K562 (cell line): ENCODE measurements at regions not wholly inside any gene's neighbourhood (a gene's known extent, or its start where the extent isn't known, plus 50 kb on each side); places are given as distances from the start of the nearest gene placed in this dataset.

Experiments used
- ATAC-seq: fragments of 200-7000 bp; cut with Tn5 transposase; 3 replicates; pipeline ENCODE4 v1.9.1; 2020; ENCODE audit warnings: moderate library complexity
- BruUV-seq: library from RNA; stranded (reverse); fragments of 400-500 nt; replicated peaks from 2 replicates; lab custom pipeline; 2021; lab: Mats Ljungman, UMichigan
- CTCF ChIA-PET: fragments of 300-600 bp; formaldehyde crosslinking; extraction: SDS; loops from one replicate; lab custom pipeline; 2021; ENCODE audit warnings: low intra/inter-chr PET ratio; lab: Yijun Ruan, JAX
- POLR2A ChIA-PET: fragments of 300-600, 350-650 bp; sonication (Branson Sonifier 250); formaldehyde crosslinking; extraction: SDS; loops from one replicate; lab custom pipeline; 2021; ENCODE audit warnings: antibody characterized with exemption, inconsistent platforms; lab: Yijun Ruan, JAX
- DNase-seq, 4 experiments: peaks; one replicate each; pipeline versions ENCODE4 v3.0.0 to v3.0.0-alpha.2; 2011 to 2018; ENCODE audit warnings: low spot score in 3 of 4, mixed read lengths in 3 of 4; ENCODE audit errors: extremely low read depth in 1 of 4
- FAIRE-seq: peaks from 2 replicates; lab custom pipeline; 2011; peaks lifted over from hg19 to GRCh38; lab: Jason Lieb, UNC
- H2AFZ ChIP-seq: 2 replicates; pipeline ENCODE4 v1.6.0; 2011; ENCODE audit warnings: low read depth, low read length, control low read depth, inconsistent platforms
- H3K27ac ChIP-seq: fragments of 200-600 bp; 3 replicates; pipeline ENCODE4 v1.8.0; 2011; ENCODE audit warnings: low read depth, mild to moderate bottlenecking, control low read depth, inconsistent platforms, low read length, moderate library complexity, mixed read lengths; ENCODE audit errors: extremely low read depth
- H3K27me3 ChIP-seq, 2 experiments: fragments of 300-600 bp in 1 of 2; 2 replicates in 1 of 2; 3 replicates in 1 of 2; pipeline versions ENCODE4 v1.6.0 to v1.8.0; 2011; ENCODE audit warnings: inconsistent platforms in 2 of 2, low read length in 2 of 2, mild to moderate bottlenecking in 1 of 2, mixed read lengths in 1 of 2, moderate library complexity in 1 of 2; ENCODE audit not compliant: control insufficient read depth in 2 of 2, insufficient read depth in 2 of 2
- H3K36me3 ChIP-seq: fragments of 300-600 bp; 3 replicates; pipeline ENCODE4 v1.8.0; 2011; ENCODE audit warnings: mild to moderate bottlenecking, low read length, inconsistent platforms; ENCODE audit not compliant: control insufficient read depth, insufficient read depth
- H3K4me1 ChIP-seq, 2 experiments: fragments of 200-600 bp in 1 of 2; replicated peaks in 1 of 2; 2 replicates in 1 of 2; 3 replicates in 1 of 2; pipeline versions ENCODE4 v1.5.1 to v1.8.0; 2011; ENCODE audit warnings: inconsistent platforms in 2 of 2, low read length in 2 of 2, mild to moderate bottlenecking in 1 of 2, mixed read lengths in 1 of 2, moderate library complexity in 1 of 2; ENCODE audit not compliant: control insufficient read depth in 2 of 2, insufficient read depth in 2 of 2
- H3K4me2 ChIP-seq: 2 replicates; pipeline ENCODE4 v1.6.1; 2011; ENCODE audit warnings: low read length, control low read depth, inconsistent platforms, mixed read lengths; ENCODE audit not compliant: insufficient read depth
- H3K4me3 ChIP-seq: fragments of 200-600 bp; sonication (generic), shearing (Covaris generic); 2 replicates; pipeline ENCODE4 v1.5.1; 2016; ENCODE audit warnings: control low read depth, inconsistent platforms
- H3K79me2 ChIP-seq: fragments of 200-600 bp; 3 replicates; pipeline ENCODE4 v1.8.0; 2011; ENCODE audit warnings: low read length, inconsistent platforms; ENCODE audit not compliant: control insufficient read depth, insufficient read depth
- H3K9ac ChIP-seq, 2 experiments: 2 replicates each; pipeline versions ENCODE4 v1.6.0 to v1.6.1; 2011; ENCODE audit warnings: low read depth in 2 of 2, low read length in 2 of 2, control low read depth in 1 of 2, inconsistent platforms in 1 of 2, mild to moderate bottlenecking in 1 of 2, mixed read lengths in 1 of 2; ENCODE audit not compliant: insufficient read depth in 1 of 2
- H3K9me1 ChIP-seq: one replicate; pipeline ENCODE4 v1.6.0; 2011; ENCODE audit warnings: inconsistent platforms, mild to moderate bottlenecking, low read length, moderate library complexity; ENCODE audit not compliant: control insufficient read depth, insufficient read depth
- H3K9me3 ChIP-seq: replicated peaks from 2 replicates; pipeline ENCODE4 v1.5.1; 2011; ENCODE audit warnings: low read depth, low read length, inconsistent platforms; ENCODE audit not compliant: control insufficient read depth, insufficient read depth
- H4K20me1 ChIP-seq: replicated peaks from 2 replicates; pipeline ENCODE4 v1.6.1; 2011; ENCODE audit warnings: low read length, inconsistent platforms, mixed read lengths; ENCODE audit not compliant: control insufficient read depth, insufficient read depth
- BRCA1 ChIP-seq, 2 experiments: fragments of 450-650 bp in 1 of 2; sonication (generic) in 1 of 2; formaldehyde crosslinking in 1 of 2; IDR thresholded peaks; 2 replicates each; pipeline versions ENCODE4 v1.5.0 to v1.6.1; 2017 to 2020; ENCODE audit warnings: mild to moderate bottlenecking in 1 of 2, missing genetic modification reagents in 1 of 2
- EGR1 ChIP-seq: fragments of 450-650 bp; conservative IDR thresholded peaks from 2 replicates; pipeline ENCODE4 v1.6.1; 2017; ENCODE audit warnings: mild to moderate bottlenecking
- GABPB2 ChIP-seq: fragments of 250-450 bp; sonication (Bioruptor Pico); conservative IDR thresholded peaks from 2 replicates; pipeline ENCODE4 v1.5.1; 2021; ENCODE audit warnings: mild to moderate bottlenecking
- MAZ ChIP-seq, 2 experiments: fragments of 450-650 bp in 1 of 2; sonication (generic) in 1 of 2; formaldehyde crosslinking; IDR thresholded peaks in 1 of 2; conservative IDR thresholded peaks in 1 of 2; 2 replicates each; pipeline versions ENCODE4 v1.4.0 to v1.5.0; 2020; ENCODE audit warnings: mild to moderate bottlenecking in 1 of 2, missing genetic modification reagents in 1 of 2
- NR2F6 ChIP-seq: fragments of 450-650 bp; formaldehyde crosslinking; IDR thresholded peaks from 2 replicates; pipeline ENCODE4 v1.4.0; 2020; ENCODE audit warnings: mild to moderate bottlenecking
- PCBP1 ChIP-seq: fragments of 200-400 bp; formaldehyde crosslinking; IDR thresholded peaks from 2 replicates; pipeline ENCODE4 v1.6.1; 2018; ENCODE audit warnings: mild to moderate bottlenecking, low read depth, low read length; ENCODE audit not compliant: poor library complexity, severe bottlenecking
- RBFOX2 ChIP-seq: fragments of 200-400 bp; formaldehyde crosslinking; IDR thresholded peaks from 2 replicates; pipeline ENCODE4 v1.6.1; 2017; ENCODE audit warnings: low read depth, mild to moderate bottlenecking, low read length, moderate library complexity
- SMARCE1 ChIP-seq: fragments of 450-650 bp; IDR thresholded peaks from 2 replicates; pipeline ENCODE4 v1.7.1; 2016; ENCODE audit warnings: mild to moderate bottlenecking
- SMC3 ChIP-seq: conservative IDR thresholded peaks from 2 replicates; pipeline ENCODE4 v1.6.1; 2011; ENCODE audit warnings: low read depth, low read length, improper control_type of control experiment; ENCODE audit not compliant: insufficient read depth
- YBX1 ChIP-seq: fragments of 450-650 bp; IDR thresholded peaks from 2 replicates; pipeline ENCODE4 v1.7.1; 2016; ENCODE audit warnings: mild to moderate bottlenecking
- ZBED1 ChIP-seq: IDR thresholded peaks from 2 replicates; pipeline ENCODE4 v1.6.1; 2014
- ZNF121 ChIP-seq: sonication (generic); formaldehyde crosslinking; conservative IDR thresholded peaks from 2 replicates; pipeline ENCODE4 v1.8.0; 2022; ENCODE audit warnings: missing genetic modification reagents
- ZNF146 ChIP-seq: IDR thresholded peaks from one replicate; pipeline ENCODE4 v1.6.1; 2018; ENCODE audit warnings: missing compliant biosample characterization; ENCODE audit not compliant: unreplicated experiment
- ZNF316 ChIP-seq: fragments of 450-650 bp; IDR thresholded peaks from 2 replicates; pipeline ENCODE4 v1.6.1; 2016
- WGBS: fragments of 100-300 bp; shearing (Covaris generic); methylation state at CpG from one replicate; pipeline ENCODE4 v1.1.6; 2016; ENCODE audit warnings: low coverage, mixed read lengths; ENCODE audit not compliant: insufficient coverage; ENCODE audit errors: missing lambda C conversion rate; 5-methylcytosine and 5-hydroxymethylcytosine counted together
- in situ Hi-C: fragments of 300-500 bp; cut with MboI; formaldehyde crosslinking; loops from 4 replicates; pipeline ENCODE4 v1.15.0; 2018; ENCODE audit warnings: inconsistent platforms, mixed read lengths
- intact Hi-C: fragments of 100-400 bp; cut with micrococcal nuclease; formaldehyde crosslinking; loops from 2 replicates; pipeline ENCODE4 v1.14.2; 2022
- TF ChIP-seq, protein P1 (sequence below): sonication (generic); formaldehyde crosslinking; IDR thresholded peaks from 2 replicates; pipeline ENCODE4 v1.8.0; 2022; ENCODE audit warnings: missing genetic modification reagents, mild to moderate bottlenecking, borderline replicate concordance
- TF ChIP-seq, protein P2 (sequence below): sonication (generic); formaldehyde crosslinking; IDR thresholded peaks from 2 replicates; pipeline ENCODE4 v1.8.1; 2022; ENCODE audit warnings: missing genetic modification reagents
- TF ChIP-seq, protein P3 (sequence below): IDR thresholded peaks from 2 replicates; pipeline ENCODE4 v1.6.1; 2011; ENCODE audit not compliant: insufficient read length; ENCODE audit errors: extremely low read depth
- TF ChIP-seq, protein P4 (sequence below): fragments of 450-650 bp; formaldehyde crosslinking; IDR thresholded peaks from 2 replicates; pipeline ENCODE4 v1.4.0; 2022; ENCODE audit warnings: missing genetic modification characterization

DNA sequence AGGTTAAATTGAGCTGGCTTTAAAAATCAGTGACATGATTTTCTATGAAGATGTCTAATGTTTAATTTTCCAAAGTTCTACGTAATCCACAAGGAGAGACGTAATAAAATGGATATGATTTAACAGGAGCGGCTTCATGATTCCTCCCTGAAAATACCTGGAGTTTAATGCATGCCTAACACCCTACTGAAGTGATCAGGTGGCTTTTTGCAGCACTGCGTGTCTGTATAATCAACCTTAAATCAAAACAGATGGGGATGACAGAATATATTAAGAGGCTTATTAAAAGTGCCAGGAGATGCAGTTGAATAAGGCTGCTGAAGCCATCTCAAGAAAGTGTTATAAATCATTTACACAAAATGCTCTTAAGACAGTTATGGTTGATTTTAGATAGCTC, 112.4 kb upstream of the TLR3 start:
- H3K27ac ChIP-seq = no peak overlapping the region
- H2AFZ ChIP-seq = no peak overlapping the region
- no peak for FAIRE-seq
- intact Hi-C loops = no loop called here
- in situ Hi-C loops = no loop called here
- H3K4me1 ChIP-seq = no peaks in the 10 kb centered on the region
- 4% methylated on average over 4 of the region's 4 CpGs for WGBS
- ChIA-PET CTCF (no interaction called here), POLR2A (no interaction called here)
- peaks cover 0 to 5% of the 10 kb centered on the region in 2 experiments; a peak in 2 of 5 replicates for H3K27me3 ChIP-seq
- H3K9ac ChIP-seq = no peak overlapping the region
- DNase-seq = no peak
- no peak overlapping the region for H3K4me3 ChIP-seq
- H3K9me3 ChIP-seq = no peaks in the 10 kb centered on the region
- H3K79me2 ChIP-seq = no peaks in the 10 kb centered on the region
- BruUV-seq = no TSS peak
- H3K4me2 ChIP-seq = no peak overlapping the region
- TF ChIP-seq NR2F6 (CRISPR knock-in tag) (no peak), SMC3 (no peak), ZBED1 (no peak), PCBP1 (no peak), ZNF146 (CRISPR knock-in tag) (no peak), SMARCE1 (no peak), MAZ (CRISPR knock-in tag; conservative IDR thresholded peaks at IDR 0.05 in 1 of 2, IDR thresholded peaks at IDR 0.05 in 1 of 2) (no peak), RBFOX2 (no peak), ZNF316 (no peak), ZNF121 (no peak), EGR1 (no peak), GABPB2 (no peak), YBX1 (no peak), BRCA1 (IDR thresholded peaks at IDR 0.05) (no peak), BRCA1 (CRISPR knock-in tag; IDR thresholded peaks at IDR 0.05) (no peak)
- TF ChIP-seq, protein P1, sequence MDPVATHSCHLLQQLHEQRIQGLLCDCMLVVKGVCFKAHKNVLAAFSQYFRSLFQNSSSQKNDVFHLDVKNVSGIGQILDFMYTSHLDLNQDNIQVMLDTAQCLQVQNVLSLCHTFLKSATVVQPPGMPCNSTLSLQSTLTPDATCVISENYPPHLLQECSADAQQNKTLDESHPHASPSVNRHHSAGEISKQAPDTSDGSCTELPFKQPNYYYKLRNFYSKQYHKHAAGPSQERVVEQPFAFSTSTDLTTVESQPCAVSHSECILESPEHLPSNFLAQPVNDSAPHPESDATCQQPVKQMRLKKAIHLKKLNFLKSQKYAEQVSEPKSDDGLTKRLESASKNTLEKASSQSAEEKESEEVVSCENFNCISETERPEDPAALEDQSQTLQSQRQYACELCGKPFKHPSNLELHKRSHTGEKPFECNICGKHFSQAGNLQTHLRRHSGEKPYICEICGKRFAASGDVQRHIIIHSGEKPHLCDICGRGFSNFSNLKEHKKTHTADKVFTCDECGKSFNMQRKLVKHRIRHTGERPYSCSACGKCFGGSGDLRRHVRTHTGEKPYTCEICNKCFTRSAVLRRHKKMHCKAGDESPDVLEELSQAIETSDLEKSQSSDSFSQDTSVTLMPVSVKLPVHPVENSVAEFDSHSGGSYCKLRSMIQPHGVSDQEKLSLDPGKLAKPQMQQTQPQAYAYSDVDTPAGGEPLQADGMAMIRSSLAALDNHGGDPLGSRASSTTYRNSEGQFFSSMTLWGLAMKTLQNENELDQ = no peak
- TF ChIP-seq, protein P2, sequence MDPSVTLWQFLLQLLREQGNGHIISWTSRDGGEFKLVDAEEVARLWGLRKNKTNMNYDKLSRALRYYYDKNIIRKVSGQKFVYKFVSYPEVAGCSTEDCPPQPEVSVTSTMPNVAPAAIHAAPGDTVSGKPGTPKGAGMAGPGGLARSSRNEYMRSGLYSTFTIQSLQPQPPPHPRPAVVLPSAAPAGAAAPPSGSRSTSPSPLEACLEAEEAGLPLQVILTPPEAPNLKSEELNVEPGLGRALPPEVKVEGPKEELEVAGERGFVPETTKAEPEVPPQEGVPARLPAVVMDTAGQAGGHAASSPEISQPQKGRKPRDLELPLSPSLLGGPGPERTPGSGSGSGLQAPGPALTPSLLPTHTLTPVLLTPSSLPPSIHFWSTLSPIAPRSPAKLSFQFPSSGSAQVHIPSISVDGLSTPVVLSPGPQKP (CRISPR knock-in tag) = no peak
- TF ChIP-seq, protein P3, sequence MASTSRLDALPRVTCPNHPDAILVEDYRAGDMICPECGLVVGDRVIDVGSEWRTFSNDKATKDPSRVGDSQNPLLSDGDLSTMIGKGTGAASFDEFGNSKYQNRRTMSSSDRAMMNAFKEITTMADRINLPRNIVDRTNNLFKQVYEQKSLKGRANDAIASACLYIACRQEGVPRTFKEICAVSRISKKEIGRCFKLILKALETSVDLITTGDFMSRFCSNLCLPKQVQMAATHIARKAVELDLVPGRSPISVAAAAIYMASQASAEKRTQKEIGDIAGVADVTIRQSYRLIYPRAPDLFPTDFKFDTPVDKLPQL = no peak
- TF ChIP-seq, protein P4, sequence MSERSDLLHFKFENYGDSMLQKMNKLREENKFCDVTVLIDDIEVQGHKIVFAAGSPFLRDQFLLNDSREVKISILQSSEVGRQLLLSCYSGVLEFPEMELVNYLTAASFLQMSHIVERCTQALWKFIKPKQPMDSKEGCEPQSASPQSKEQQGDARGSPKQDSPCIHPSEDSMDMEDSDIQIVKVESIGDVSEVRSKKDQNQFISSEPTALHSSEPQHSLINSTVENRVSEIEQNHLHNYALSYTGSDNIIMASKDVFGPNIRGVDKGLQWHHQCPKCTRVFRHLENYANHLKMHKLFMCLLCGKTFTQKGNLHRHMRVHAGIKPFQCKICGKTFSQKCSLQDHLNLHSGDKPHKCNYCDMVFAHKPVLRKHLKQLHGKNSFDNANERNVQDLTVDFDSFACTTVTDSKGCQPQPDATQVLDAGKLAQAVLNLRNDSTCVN (CRISPR knock-in tag) = no peak
- no peak for ATAC-seq
- no peaks in the 10 kb centered on the region for H4K20me1 ChIP-seq
- H3K36me3 ChIP-seq = no peaks in the 10 kb centered on the region
- no peaks in the 10 kb centered on the region for H3K9me1 ChIP-seq
